Spleen (tissue), 11 donors: ENCODE measurements at regions not wholly inside any gene's neighbourhood (a gene's known extent, or its start where the extent isn't known, plus 50 kb on each side); places are given as distances from the start of the nearest gene placed in this dataset.

Experiments
- DNase-seq: peaks from one replicate; pipeline ENCODE4 v3.0.0-alpha.2; 2020
- H3K27ac ChIP-seq, 8 donors: fragments of 200-600 bp; sonication (generic) in 7 of 8; 1 replicate in 4 of 8; 2 replicates in 4 of 8; pipeline versions ENCODE4 v1.5.0 to v1.8.0; 2016 to 2021; ENCODE audit warnings: inconsistent platforms in 4 of 8, mild to moderate bottlenecking in 4 of 8, moderate library complexity in 1 of 8
- H3K27me3 ChIP-seq, 7 donors: fragments of 200-600 bp; sonication (generic) in 6 of 7; replicated peaks in 1 of 7; 1 replicate in 4 of 7; 2 replicates in 3 of 7; pipeline versions ENCODE4 v1.5.0 to v1.8.0; 2016 to 2021; ENCODE audit warnings: inconsistent platforms in 3 of 7, mild to moderate bottlenecking in 1 of 7
- H3K36me3 ChIP-seq, 6 donors: fragments of 200-600 bp; sonication (generic) in 5 of 6; 1 replicate in 4 of 6; 2 replicates in 2 of 6; pipeline versions ENCODE4 v1.5.0 to v1.8.0; 2016 to 2021; ENCODE audit warnings: inconsistent platforms in 2 of 6
- H3K4me1 ChIP-seq, 6 donors: fragments of 200-600 bp; sonication (generic) in 5 of 6; 1 replicate in 3 of 6; 2 replicates in 3 of 6; pipeline versions ENCODE4 v1.5.0 to v1.8.0; 2016 to 2021; ENCODE audit warnings: inconsistent platforms in 3 of 6
- H3K4me3 ChIP-seq, 8 donors: fragments of 200-600 bp; sonication (generic) in 7 of 8; 1 replicate in 4 of 8; 2 replicates in 4 of 8; pipeline versions ENCODE4 v1.5.0 to v1.8.0; 2016 to 2021; ENCODE audit warnings: inconsistent platforms in 4 of 8, mild to moderate bottlenecking in 4 of 8, moderate library complexity in 2 of 8
- H3K9me3 ChIP-seq, 8 donors: fragments of 200-600 bp; sonication (generic) in 7 of 8; 1 replicate in 4 of 8; 2 replicates in 4 of 8; pipeline versions ENCODE4 v1.5.0 to v1.8.0; 2016 to 2021; ENCODE audit warnings: inconsistent platforms in 4 of 8
- CTCF ChIP-seq, 11 experiments: fragments of 200-600 bp in 7 of 11; fragments of 450-650 bp in 4 of 11; sonication (generic) in 4 of 11; IDR thresholded peaks in 8 of 11; conservative IDR thresholded peaks in 3 of 11; 1 replicate in 7 of 11; 2 replicates in 4 of 11; pipeline versions ENCODE4 v1.4.0 to v1.8.0; 2016 to 2021; ENCODE audit warnings: antibody characterized with exemption in 11 of 11, inconsistent platforms in 4 of 11, mild to moderate bottlenecking in 1 of 11
- POLR2A ChIP-seq, 3 donors: fragments of 450-650 bp; IDR thresholded peaks; one replicate each; pipeline ENCODE4 v1.5.1; 2017; ENCODE audit warnings: antibody characterized with exemption in 3 of 3, mild to moderate bottlenecking in 1 of 3
- POLR2AphosphoS5 ChIP-seq, 3 donors: sonication (generic); formaldehyde crosslinking; IDR thresholded peaks; one replicate each; pipeline ENCODE4 v1.5.1; 2017; ENCODE audit warnings: antibody characterized with exemption in 3 of 3
- WGBS, 5 donors: extraction: QIAGEN DNeasy Blood & Tissue Kit in 3 of 5; methylation state at CpG; one replicate each; pipeline versions ENCODE4 v1.1.5 to v1.1.7; 2013 to 2018; 5-methylcytosine and 5-hydroxymethylcytosine counted together
- intact Hi-C: fragments of 100-400 bp; cut with DNase I; formaldehyde crosslinking; loops from one replicate; pipeline ENCODE4 v1.15.0; 2023; ENCODE audit warnings: low total_unique reads
- donor health status: healthy with polysubstance abuse.
- donor health status: DM: no; HTN: no; CAD: no; lungs with moderate emphysema.
- donor health status: DM: no; HTN: no; CAD: no.
- donor health status: Bipolar disorder and iron deficiency.
- donor health status: healthy.
- donor health status: DM: no; HTN: no; CAD: no.
- donor health status: DM: yes; HTN: yes; CAD: no.

GRCh38 chr7:18262058-18262457 lies 233.5 kb upstream of the HDAC9 start:
- Histone ChIP-seq H3K9me3 (peaks cover 3 to 36% (median 24%) of the 10 kb centered on the region in 8 donors), H3K4me1 (no peaks in the 10 kb centered on the region), H3K27me3 (no peaks in the 10 kb centered on the region), H3K27ac (no peak overlapping the region), H3K36me3 (no peaks in the 10 kb centered on the region), H3K4me3 (no peak overlapping the region)
- TF ChIP-seq CTCF (IDR thresholded peaks at IDR 0.05 in 8 of 11, conservative IDR thresholded peaks at IDR 0.05 in 3 of 11) (no peak), POLR2AphosphoS5 (IDR thresholded peaks at IDR 0.05) (no peak), POLR2A (IDR thresholded peaks at IDR 0.05) (no peak)
- intact Hi-C loops = no loop called here
- 69 to 85% (median 77%) methylated on average over 1 of the region's 1 CpG for WGBS, 5 donors
- no peak for DNase-seq

- Histone ChIP-seq H3K36me3 (no peaks in the 10 kb centered on the region), H3K4me1 (no peaks in the 10 kb centered on the region), H3K27ac (no peak overlapping the region), H3K9me3 (peaks cover 3 to 26% (median 23%) of the 10 kb centered on the region in 8 donors), H3K4me3 (no peak overlapping the region), H3K27me3 (no peaks in the 10 kb centered on the region)
- intact Hi-C loops = no loop called here
- TF ChIP-seq POLR2AphosphoS5 (IDR thresholded peaks at IDR 0.05) (no peak), POLR2A (IDR thresholded peaks at IDR 0.05) (no peak), CTCF (IDR thresholded peaks at IDR 0.05 in 8 of 11, conservative IDR thresholded peaks at IDR 0.05 in 3 of 11) (no peak)
- WGBS, 5 donors = 86 to 93% (median 89%) methylated on average over 4 of the region's 4 CpGs
- DNase-seq = no peak
Measured at GRCh38 chr7:18265611-18266281, 229.8 kb upstream of the HDAC9 start.

GRCh38 chr7:18268571-18268970 lies 227.0 kb upstream of the HDAC9 start:
- TF ChIP-seq CTCF (IDR thresholded peaks at IDR 0.05 in 8 of 11, conservative IDR thresholded peaks at IDR 0.05 in 3 of 11) = no peak
- no peak overlapping the region for H3K27ac ChIP-seq
- no peaks in the 10 kb centered on the region for H3K36me3 ChIP-seq
- H3K4me3 ChIP-seq = no peak overlapping the region
- H3K27me3 ChIP-seq = no peaks in the 10 kb centered on the region
- no peaks in the 10 kb centered on the region for H3K4me1 ChIP-seq
- DNase-seq = no peak
- intact Hi-C loops = no loop called here
- peaks cover 0 to under 1% (median 0%) of the 10 kb centered on the region in 8 donors for H3K9me3 ChIP-seq

GRCh38 chr7:18276380-18276779 lies 219.2 kb upstream of the HDAC9 start:
- no peak for DNase-seq
- no peaks in the 10 kb centered on the region for H3K36me3 ChIP-seq
- no peaks in the 10 kb centered on the region for H3K9me3 ChIP-seq
- H3K27ac ChIP-seq = no peak overlapping the region
- no peak overlapping the region for H3K4me3 ChIP-seq
- intact Hi-C loops = no loop called here
- no peaks in the 10 kb centered on the region for H3K27me3 ChIP-seq
- H3K4me1 ChIP-seq = no peaks in the 10 kb centered on the region
- 62 to 88% (median 74%) methylated on average over 2 of the region's 2 CpGs for WGBS, 5 donors
- TF ChIP-seq CTCF (IDR thresholded peaks at IDR 0.05 in 8 of 11, conservative IDR thresholded peaks at IDR 0.05 in 3 of 11) (no peak), POLR2A (IDR thresholded peaks at IDR 0.05) (no peak), POLR2AphosphoS5 (IDR thresholded peaks at IDR 0.05) (no peak)
